Testis (tissue), 2 donors: ENCODE measurements at regions not wholly inside any gene's neighbourhood (a gene's known extent, or its start where the extent isn't known, plus 50 kb on each side); places are given as distances from the start of the nearest gene placed in this dataset.

Experiments
- DNase-seq: peaks from one replicate; pipeline ENCODE4 v3.0.0-alpha.2; 2019
- H3K27ac ChIP-seq, 2 donors: fragments of 200-600 bp; sonication (generic); one replicate each; pipeline ENCODE4 v1.5.1; 2019
- H3K27me3 ChIP-seq: fragments of 200-600 bp; sonication (generic); one replicate; pipeline ENCODE4 v1.5.1; 2019
- H3K36me3 ChIP-seq: fragments of 200-600 bp; sonication (generic); one replicate; pipeline ENCODE4 v1.5.1; 2017; ENCODE audit warnings: low read depth; ENCODE audit errors: missing control alignments
- H3K4me1 ChIP-seq: fragments of 200-600 bp; sonication (generic); one replicate; pipeline ENCODE4 v1.5.1; 2019
- H3K4me3 ChIP-seq, 2 donors: fragments of 200-600 bp; sonication (generic); one replicate each; pipeline ENCODE4 v1.5.1; 2017 to 2019
- H3K9me3 ChIP-seq: fragments of 200-600 bp; sonication (generic); one replicate; pipeline ENCODE4 v1.5.1; 2017
- CTCF ChIP-seq, 3 experiments: fragments of 450-650 bp in 2 of 3; fragments of 200-600 bp in 1 of 3; sonication (generic) in 1 of 3; IDR thresholded peaks; one replicate each; pipeline ENCODE4 v1.5.1; 2016 to 2019; ENCODE audit warnings: antibody characterized with exemption in 3 of 3, mild to moderate bottlenecking in 2 of 3, moderate library complexity in 1 of 3
- POLR2A ChIP-seq: fragments of 450-650 bp; IDR thresholded peaks from one replicate; pipeline ENCODE4 v1.6.1; 2017; ENCODE audit warnings: antibody characterized with exemption, mild to moderate bottlenecking, moderate library complexity
- WGBS, 2 donors: methylation state at CpG; one replicate each; pipeline ENCODE4 v1.1.5; 2018; 5-methylcytosine and 5-hydroxymethylcytosine counted together
- intact Hi-C: fragments of 100-400 bp; cut with DNase I; formaldehyde crosslinking; loops from one replicate; pipeline ENCODE4 v1.15.1; 2023; ENCODE audit warnings: low total_unique reads

GRCh38 chr5:106386287-106386686 is 1284.5 kb downstream of the EFNA5 start:
- no peaks in the 10 kb centered on the region for H3K27me3 ChIP-seq
- WGBS, 2 donors: 84 to 94% methylated on average over 3 of the region's 3 CpGs
- H3K4me1 ChIP-seq: no peaks in the 10 kb centered on the region
- H3K4me3 ChIP-seq: no peak overlapping the region
- DNase-seq: no peak
- TF ChIP-seq POLR2A (no peak), CTCF (IDR thresholded peaks at IDR 0.05) (no peak)
- H3K27ac ChIP-seq: no peak overlapping the region
- H3K9me3 ChIP-seq: no peaks in the 10 kb centered on the region
- no peaks in the 10 kb centered on the region for H3K36me3 ChIP-seq
- intact Hi-C loops: no loop called here

DNA sequence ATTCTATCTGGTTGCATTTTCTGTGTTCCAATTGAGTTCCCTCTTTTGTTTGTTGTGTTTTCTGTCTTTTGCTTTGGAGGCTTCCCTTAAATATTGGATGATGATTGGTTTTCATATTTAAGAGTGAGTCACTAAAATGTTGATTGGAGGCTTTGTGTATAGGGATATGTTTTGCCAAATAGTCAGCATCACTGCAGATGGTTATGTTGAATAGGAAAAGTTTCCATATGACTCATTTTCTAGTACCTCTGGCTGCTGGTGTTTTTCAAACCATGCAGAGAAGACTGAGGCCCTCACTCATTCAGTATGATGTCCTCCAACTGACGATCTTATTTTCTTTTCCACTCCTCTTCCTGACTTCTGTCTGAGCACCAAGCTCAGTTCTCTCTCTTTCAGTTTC is 1290.0 kb downstream of the EFNA5 start:
- Histone ChIP-seq H3K4me1 (no peaks in the 10 kb centered on the region), H3K36me3 (no peaks in the 10 kb centered on the region), H3K4me3 (no peak overlapping the region), H3K27ac (no peak overlapping the region), H3K27me3 (no peaks in the 10 kb centered on the region), H3K9me3 (no peaks in the 10 kb centered on the region)
- DNase-seq: no peak
- intact Hi-C loops: no loop called here
- 58 to 83% methylated on average over 1 of the region's 1 CpG for WGBS, 2 donors
- TF ChIP-seq POLR2A (no peak), CTCF (IDR thresholded peaks at IDR 0.05) (no peak)

DNA sequence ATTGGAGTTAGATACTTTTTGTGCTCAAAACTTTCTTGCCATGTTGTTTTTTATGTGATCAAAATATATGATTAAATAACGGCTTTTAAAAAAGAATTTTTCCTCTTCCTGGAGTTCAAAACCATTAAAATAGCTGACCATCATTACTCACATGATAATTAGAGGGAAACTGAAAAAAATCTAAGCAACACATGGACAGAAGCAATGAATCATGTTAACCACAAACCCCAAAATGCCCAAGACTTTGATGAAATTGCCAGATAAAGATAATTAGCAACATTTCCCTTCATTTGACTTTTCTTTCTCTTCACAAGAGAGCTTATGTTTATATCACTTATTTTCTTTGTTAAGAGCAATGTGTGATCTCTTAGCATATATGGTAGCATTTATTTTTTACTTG is 1294.2 kb downstream of the EFNA5 start:
- intact Hi-C loops: no loop called here

GRCh38 chr5:106374956-106375355 is 1295.8 kb downstream of the EFNA5 start:
- TF ChIP-seq CTCF (IDR thresholded peaks at IDR 0.05) (no peak), POLR2A (no peak)
- no peak for DNase-seq
- Histone ChIP-seq H3K36me3 (no peaks in the 10 kb centered on the region), H3K27me3 (no peaks in the 10 kb centered on the region), H3K27ac (no peak overlapping the region), H3K4me1 (no peaks in the 10 kb centered on the region), H3K9me3 (no peaks in the 10 kb centered on the region), H3K4me3 (no peak overlapping the region)
- intact Hi-C loops: no loop called here

More for the DNA sequence above, 1294.2 kb downstream of the EFNA5 start:
- Histone ChIP-seq H3K4me3 (no peak overlapping the region), H3K4me1 (no peaks in the 10 kb centered on the region), H3K27me3 (no peaks in the 10 kb centered on the region), H3K27ac (no peak overlapping the region), H3K36me3 (no peaks in the 10 kb centered on the region), H3K9me3 (no peaks in the 10 kb centered on the region)
- no peak for TF ChIP-seq POLR2A
- TF ChIP-seq CTCF (IDR thresholded peaks at IDR 0.05): no peak
- no peak for DNase-seq
- WGBS, 2 donors: 44 to 47% methylated on average over 1 of the region's 1 CpG

GRCh38 chr5:106368021-106368420 is 1302.7 kb downstream of the EFNA5 start:
- H3K9me3 ChIP-seq: no peaks in the 10 kb centered on the region
- intact Hi-C loops: no loop called here
- H3K27me3 ChIP-seq: no peaks in the 10 kb centered on the region
- DNase-seq: peak; percentile 95
- 31 to 50% methylated on average over 1 of the region's 1 CpG for WGBS, 2 donors
- no peak for TF ChIP-seq POLR2A
- no peak for TF ChIP-seq CTCF (IDR thresholded peaks at IDR 0.05)
- H3K4me1 ChIP-seq: no peaks in the 10 kb centered on the region
- no peaks in the 10 kb centered on the region for H3K36me3 ChIP-seq
- no peak overlapping the region for H3K4me3 ChIP-seq
- no peak overlapping the region for H3K27ac ChIP-seq
